Hematopoietic multipotent progenitor cell treated with erythropoietin and hydrocortisone succinate and interleukin-3 and kit ligand, for 8 days (in vitro differentiated cells): ENCODE measurements at regions not wholly inside any gene's neighbourhood (a gene's known extent, or its start where the extent isn't known, plus 50 kb on each side); places are given as distances from the start of the nearest gene placed in this dataset.

Source experiments
- DNase-seq: peaks from one replicate; pipeline ENCODE4 v3.0.0-alpha.2; 2015

DNA sequence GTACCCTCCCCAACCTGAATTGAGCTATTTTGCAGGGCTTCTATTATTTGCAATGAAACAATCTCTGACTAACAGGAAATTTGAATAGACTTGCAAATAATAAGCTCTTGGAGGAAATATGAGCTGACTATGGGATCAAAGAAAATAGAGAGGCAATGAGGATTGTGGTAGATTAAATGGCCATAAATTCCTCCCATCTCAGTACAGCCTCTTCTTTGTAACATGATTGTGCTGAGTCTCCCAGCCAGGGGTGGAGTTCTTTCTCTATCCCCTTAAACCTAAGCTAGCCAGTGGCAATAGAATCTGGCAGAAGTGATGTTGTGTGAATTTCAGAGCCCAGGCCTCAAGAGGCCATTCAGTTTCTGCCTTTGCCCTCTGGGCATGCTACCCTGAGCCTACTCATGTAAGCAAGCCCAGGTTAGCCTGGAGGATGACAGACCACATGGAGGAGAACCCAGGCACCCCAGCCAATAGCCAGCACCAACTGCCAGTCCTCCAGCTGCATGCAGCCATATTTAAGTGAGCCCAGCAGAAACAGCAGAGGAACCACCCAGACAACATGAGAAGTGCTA, 86.8 kb upstream of the TP53I11 start:
- no peak for DNase-seq

DNA sequence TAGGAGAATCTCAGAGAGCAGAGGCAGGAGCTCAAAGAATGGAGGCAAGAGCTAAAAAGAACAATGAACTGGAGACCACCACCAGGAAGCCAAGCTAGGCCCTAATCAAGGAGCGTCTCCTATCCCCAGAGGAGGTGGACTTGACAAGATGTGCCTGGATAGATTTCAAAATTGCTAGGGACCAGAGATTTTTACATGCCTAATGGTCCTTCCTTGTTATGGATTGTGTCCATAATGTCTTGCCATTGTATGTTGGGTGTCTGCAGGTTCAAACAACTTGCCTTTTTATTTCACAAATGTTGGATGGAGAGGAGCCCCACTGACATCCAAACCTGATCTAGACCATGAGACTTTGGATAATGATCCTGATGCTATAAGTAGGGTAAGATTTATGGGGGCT, 88.2 kb upstream of the TP53I11 start:
- DNase-seq = no peak

DNA sequence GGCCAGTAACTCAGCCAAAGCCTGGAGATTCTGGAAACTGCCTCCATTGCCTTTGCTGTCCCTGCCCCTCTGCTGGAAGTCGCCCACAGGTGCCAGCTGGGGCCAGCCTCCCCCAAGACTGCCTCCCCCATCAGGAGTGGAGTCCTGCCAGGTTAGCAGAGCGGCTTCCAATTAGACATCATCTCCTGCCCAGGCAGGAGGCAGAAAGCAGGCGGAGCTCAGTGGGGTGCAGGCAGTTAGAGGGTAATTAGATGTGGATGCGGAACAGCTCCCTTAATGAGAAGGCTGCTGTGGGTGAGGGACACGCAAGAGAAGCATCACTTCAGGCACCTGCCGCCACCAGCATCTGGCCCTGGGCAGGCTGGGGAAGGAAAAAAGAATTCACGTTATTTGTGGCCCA, 90.9 kb upstream of the TP53I11 start:
- DNase-seq = no peak

DNA sequence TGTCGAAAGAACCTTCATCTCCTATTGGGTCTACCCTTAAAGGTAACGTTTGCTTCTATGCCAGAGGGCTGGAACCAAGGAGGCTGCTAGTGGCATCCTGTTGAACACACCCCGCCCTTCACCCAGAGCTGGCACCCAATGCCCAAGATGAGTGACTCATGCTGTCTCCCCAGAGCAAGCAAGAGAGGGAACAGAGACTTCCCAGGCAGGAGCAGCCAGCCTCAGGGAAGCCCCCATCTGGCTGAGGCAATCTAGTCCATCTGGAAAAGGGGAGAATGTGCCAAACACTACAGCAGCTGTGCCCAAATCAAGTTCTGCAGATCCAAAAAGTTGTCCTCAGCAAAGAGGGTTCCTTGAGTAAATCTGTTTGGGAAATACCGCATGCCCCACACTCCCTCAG, 91.9 kb upstream of the TP53I11 start:
- no peak for DNase-seq

DNA sequence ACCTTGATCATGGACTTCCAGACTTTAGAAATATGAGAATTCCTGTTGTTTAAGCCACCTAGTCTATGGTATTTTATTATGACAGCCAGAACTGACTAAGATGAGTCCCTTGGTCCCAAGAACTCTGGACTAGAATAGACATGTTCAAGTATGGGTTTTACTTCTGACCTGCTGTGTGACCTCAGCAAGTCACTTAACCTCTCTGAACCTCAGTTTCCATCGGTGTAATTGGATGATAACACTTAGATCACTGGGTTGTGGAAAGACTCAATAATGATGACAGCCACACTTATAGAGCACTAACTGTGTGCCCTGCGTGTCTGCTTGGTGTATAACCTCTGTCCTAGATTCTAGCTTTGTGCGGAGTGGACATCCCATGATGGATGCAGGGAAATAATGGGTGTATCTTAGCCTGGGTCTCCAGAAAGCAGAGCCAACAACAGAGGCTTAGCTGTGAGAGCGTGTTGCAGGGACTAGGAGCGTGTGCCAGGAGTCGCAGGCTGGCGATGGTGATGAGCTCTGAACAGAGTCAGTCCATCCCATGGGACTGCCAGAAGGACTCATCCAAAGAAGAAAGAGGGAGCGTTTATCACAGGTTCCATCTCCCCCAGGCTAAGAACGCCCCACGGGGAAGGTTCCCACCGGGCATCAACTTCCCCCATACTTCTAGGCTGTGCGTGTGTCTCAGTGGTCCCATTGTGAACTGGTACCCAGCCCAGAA, 93.2 kb upstream of the TP53I11 start:
- no peak for DNase-seq

DNA sequence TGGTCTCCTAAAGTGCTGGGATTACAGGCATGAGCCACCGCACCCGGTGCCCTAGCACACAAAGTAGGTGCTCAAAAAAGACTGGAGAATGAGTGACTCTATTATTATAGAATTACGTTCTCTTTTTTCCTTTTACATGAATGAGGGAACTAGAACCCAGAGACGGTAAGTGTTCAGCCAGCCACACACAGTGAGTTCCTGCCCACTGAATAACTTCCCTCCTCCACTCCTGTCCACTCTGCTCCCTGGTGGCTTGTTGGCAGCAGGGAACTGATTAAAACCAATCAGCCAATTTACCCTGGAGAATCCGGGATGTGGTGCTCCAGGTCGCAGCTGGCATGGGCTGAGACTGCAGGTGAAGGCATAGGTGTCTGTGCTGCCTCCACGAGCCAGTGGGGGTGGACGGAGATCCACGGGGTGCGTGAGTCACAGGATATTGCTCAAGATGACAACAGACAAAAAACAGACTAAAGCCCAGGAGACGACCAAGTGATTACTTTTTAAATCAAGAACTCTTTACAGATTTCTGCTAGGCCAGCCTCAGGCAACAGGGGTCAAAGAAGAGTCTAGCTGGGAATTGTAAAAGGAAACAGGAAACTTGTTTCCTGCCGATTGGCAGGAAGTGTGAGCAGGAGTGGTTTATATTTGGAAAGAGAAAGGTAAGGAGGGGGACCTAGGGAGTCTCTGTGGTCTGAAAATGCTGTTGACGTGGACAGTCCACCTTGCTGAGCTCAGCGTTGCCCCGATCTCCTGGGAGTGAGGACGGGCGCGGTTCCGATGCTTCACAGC, 95.2 kb upstream of the TP53I11 start:
- no peak for DNase-seq

DNA sequence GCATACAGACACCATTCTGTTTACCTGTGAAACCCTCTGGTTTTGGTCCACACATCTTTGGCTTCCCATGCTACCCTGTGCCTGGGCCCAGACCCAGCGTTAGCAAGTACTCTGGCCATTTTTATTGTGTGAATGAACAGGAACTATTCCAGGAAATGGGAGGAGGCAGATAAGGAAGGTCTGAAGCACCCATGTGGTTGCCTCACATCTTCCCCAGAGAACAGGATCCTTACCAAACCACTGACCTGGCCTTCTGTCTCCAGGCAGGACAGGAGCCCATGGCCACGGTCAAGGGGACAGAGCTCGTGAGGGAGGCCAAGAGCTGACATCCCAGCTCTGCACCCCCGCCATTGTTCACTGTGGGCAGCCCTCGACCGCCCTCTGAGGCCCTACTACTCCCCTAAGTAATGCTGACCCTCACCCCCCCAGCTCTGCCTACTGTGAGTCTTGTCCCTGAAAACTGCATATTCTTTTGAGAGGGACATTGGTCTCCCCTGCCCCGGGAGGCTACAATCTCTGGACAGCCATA, 97.7 kb upstream of the TP53I11 start:
- DNase-seq = peak; percentile 8

DNA sequence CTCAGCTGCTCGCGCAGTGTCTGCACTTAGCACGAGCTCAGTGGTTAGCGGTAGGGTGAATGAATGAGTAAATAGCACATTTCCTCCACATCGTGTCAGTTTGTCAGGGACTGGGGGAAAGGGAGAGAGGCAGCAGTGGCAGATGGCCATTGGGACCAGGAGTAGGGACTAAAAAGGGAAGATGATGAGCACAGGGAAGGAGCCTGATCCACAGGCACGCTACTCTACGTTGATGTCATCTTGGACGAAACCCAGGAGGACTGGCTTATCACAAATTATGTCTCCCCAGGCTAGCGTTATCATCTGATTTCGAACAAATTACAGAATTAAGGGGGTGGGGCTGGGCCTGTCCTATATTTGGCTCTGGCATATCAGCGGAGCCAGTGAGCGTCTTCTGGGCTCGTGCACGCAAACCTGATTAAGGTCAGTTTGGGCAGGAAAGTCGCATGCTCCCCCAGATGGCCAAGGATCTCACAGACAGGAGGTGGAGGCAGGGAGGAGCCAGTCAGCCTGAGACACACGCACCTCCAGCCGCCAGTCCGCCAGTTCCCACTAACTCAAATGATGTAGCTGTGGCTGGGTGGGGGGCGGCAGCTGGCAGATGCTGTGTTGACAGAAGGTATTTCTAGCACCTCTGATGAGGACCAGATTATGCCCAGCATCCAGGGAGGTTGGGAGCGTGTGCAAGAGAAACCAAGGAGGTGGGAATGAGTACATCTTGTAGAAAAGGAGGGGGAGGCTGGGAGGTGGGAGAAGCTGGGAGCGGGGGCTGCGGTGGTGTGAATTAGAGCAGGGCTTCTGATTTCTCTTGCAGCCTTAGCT, 97.4 kb upstream of the PRDM11 start:
- DNase-seq = peak; percentile 82

DNA sequence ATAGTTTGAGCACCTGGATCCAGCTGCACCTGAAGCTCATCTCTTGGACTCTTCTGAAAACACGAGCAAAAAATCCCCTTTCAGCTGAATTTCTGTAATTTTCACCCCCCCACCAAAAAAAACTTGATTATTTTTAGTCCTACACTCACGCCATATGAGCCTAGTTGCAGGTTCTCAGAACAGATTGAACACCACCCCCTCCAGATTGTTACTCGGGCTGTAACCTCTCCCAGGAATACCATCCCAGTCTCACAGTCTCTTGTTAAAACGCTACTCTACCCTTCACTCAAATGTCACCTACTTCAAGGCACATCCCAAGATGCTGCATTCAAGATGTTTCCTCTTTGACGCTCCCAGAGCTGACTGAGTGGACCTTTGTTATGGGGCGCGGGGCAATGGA, 96.3 kb upstream of the PRDM11 start:
- DNase-seq = no peak

DNA sequence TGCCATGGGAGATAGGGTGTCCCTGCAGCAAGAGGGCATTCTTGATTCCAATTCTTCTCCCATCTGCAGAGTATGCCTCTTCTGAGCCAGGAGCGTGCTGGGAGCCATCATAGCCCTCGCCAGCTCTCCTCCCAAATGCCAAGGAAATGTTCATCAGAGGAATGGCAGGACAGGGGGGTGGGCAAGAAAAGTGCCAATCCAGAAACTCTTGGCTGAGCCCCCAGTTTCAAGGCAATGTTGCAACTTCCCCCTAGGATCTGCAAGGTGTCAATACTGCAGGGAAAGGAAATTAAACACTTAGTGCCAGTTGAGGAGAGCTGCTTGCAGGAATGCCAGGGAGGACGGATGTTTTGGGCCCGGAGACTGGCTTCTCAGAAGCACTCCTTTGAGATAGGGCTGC, 94.8 kb upstream of the PRDM11 start:
- DNase-seq = no peak

DNA sequence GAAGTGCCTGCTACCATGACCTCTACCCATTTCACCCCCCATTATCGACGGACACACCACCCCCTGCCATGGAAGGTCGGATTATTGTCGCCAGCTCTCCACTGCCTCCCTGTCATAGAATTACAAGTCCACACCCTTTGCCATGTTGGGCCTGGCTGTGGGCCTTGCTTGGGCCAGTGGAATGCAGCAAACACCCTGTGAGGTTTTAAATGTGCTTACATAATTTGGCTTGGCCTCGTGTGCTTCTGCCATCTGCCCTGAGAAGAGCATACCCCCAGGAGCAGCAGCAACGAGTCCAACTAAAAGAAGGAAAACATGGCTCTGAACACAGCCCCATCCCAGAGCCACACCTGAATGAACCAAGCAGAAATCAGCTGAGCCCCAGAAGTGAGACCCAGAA, 94.1 kb upstream of the PRDM11 start:
- no peak for DNase-seq

DNA sequence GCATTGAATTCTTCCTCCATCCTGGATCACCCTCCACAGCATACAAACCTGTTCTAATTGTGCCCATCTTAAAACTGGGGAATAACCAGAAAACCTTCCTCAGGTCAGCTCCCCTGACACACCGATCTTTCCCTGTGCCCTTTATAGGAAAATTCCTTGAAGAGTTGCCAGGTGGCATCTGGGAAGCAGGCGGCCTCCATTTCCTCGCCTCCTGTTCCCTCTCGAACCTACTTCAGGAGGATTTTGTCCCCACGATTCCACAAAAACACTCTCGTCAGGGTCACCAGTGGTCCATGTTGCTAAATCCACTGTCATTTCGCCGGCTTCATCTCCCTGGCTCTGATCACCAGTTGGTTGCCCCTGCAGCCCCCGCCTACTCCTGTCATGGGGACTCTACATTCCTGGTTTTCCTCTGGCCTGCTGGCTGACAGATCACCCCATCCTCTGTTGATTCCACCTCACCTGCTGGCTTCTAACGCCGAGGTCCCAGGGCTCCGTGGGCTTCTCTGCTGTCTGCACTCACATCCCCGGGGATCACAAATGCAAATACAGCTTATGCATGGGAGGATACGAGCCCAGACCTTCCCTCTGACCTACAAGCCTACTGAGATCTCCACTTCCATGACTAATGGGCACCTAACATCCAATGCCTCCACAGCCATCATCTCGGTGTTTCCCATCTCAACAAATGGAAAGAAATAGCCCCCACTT, 92.5 kb upstream of the PRDM11 start:
- DNase-seq = no peak

DNA sequence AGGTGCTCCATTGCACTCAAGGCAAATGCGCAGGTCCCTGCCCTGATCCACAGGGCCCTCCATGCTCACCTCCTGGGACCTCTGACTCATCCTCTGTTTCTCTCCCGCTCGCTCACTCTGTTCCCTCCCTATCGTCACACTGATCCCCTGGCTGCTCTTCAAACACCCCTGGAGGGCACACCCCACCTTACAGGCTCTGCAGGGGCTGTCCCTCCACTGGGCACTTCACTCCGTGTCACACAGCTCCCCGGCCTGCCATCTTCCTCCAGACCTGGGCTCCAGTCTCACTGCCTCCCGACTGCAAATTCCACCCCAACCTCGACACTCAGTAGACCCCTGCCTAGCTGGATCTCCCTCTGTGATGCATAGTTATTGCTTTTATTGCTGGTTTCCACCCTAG, 91.5 kb upstream of the PRDM11 start:
- DNase-seq = no peak

DNA sequence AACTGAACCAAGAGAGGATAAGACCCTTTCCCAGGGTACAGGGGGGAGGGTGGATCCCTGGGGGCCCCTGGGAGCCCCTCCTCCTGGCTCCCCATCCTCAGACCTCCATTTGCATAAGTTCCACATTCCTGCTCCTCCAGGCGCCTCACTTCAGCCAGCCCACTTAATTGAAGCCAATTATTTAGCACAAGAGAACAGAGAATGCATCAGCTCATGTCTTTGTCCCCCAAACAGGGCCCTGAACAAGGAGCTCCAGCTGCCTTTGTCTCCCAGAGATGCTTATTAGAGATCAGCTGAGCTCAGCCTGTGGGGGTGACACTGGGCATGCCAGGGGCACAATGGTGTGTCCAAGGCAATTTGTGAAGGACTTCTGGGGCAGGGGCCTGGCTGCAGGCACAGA, 89.9 kb upstream of the PRDM11 start:
- no peak for DNase-seq

DNA sequence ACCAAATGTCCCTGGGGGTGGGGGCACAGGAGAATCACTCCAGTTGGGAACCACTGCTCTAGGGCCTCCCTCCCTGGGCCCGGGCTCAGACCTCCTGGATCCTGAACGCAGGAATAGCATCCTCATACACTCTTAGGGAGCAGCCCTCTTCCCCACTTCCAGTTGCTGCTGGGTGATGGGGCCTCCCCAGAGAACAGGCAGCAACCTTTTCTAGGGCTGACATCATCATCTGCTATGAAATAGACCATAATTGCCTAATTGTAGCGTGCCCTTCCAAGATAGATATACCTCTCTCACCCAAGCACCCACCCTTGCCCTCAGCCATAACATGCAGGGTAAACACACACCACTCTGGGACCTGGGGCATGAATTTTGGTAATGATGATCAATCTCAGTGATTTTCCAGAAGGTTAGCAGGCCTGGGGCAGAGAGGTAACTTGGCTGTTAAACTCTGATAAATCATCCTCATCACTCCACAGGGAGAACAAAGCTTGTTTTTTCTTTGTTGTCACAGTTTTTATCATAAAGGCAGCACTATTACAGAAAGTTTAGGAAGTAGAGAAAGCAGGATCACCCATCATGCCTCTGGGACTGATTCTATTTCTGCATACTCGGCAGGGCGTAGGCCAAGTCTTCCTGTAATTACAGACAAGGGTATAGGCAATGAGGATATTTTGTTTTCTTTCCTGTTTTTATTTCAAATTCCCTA, 88.3 kb upstream of the PRDM11 start:
- no peak for DNase-seq

DNA sequence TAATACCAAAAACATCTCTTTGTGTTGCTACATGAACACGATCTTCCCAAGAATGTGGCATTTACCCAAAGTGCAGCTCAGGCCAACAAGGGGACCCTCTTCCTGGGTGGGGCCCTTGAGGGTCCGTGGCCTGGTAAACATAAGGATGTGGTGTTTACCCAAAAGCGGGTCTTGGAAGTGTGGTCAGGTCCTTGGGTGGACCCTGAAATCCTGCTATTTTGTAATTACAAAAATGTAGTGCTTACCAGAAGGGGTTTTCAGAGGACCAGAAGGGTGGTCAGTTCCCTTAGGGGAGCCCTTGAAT, 87.8 kb upstream of the PRDM11 start:
- no peak for DNase-seq

DNA sequence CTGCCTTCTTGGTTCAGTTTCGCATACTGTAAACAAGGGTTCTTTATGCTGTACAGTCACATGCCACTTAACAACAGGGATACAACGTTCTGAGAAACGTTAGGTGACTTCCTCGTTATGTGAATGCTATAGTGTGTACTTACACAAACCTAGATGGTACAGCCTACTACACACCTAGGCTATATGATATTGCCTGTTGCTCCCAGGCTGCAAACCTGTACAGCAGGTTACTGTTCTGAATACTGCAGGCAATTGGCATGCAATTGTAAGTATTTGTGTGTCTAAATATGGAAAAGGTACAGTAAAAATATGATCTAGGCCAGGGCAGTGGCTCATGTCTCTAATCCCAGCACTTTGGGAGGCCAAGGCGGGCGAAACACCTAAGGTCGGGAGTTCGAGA, 85.7 kb upstream of the PRDM11 start:
- no peak for DNase-seq

DNA sequence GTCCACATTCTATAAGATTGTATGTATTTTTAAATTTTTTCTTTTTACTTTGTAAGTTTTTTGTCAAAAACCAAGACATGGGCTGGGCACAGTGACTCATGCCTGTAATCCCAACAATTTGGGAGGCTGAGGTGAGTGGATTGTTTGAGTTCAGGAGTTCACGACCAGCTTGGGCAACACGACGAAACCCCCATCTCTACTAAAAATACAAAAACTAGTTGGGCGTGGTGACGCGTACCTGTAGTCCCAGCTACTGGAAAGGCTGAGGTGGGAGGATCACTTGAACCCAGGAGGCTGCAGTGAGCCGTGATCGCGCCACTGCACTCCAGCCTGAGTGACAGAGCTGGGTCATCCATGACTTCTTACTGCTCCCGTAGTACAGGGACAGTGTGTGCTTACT, 84.8 kb upstream of the PRDM11 start:
- DNase-seq = no peak

DNA sequence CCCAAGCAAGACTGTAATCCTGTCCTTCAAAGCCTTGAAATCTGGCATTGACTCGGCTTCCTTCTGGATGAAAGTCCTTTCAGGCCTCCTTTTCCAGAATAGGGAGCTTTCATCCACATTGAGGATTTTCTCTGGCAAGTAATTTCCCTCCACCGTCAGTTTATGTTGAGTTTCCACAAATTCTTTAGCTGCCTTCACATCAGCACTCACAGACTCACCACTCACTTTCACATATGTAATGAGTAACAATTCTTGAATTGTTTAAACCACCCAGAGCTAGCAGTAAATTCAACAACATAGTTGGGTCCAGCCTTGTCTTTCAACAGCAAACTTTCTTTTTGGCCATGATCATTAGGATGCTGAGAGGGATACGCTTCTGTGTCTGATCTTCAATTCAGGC, 84.3 kb upstream of the PRDM11 start:
- DNase-seq = no peak

DNA sequence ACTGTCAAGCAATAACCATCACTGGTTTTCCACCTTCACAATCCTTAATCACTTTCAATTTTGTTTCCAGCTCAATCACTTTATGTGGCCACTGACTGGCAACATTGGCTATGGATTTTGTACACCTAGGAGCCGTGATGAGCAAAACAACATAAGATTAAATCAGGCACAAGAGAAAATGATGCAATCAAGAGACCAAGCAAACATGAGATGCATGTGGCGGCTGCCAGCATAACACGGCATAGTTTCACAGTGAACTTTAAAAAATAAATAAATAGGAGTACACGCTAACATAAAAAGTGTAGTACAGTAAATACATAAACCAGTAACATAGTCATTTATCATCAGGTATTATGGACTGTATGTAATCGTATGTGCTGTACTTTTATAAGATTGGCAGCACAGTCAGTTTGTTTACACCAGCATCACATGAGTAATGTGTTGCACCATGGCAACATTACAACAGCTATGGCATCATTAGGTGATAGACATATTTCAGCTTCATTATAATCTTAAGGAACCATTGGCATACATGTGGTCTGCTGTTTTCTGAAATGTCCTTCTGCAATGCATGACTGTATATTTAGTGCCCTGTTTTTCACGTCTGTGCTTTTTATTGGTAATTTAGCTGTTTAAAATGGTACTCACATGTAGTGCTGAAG, 83.3 kb upstream of the PRDM11 start:
- DNase-seq = no peak

DNA sequence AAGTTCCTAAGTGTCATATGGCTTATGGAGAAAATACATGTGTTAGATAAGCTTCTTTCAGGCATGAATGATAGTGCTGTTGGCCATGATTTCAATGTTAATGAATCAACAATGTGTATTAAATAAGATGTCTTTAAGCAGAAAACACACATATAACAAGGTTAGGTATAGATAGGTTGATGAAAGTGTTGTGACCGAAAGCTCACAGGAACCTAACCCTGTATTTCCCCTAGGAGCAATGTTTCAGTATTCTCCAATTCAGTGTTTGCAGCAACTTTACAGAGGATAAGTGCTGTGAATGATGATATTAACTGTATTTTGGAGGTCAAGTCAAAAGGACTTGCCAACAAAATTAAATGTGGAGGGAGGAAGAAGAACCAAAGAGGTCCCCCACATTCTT, 82.8 kb upstream of the PRDM11 start:
- no peak for DNase-seq

DNA sequence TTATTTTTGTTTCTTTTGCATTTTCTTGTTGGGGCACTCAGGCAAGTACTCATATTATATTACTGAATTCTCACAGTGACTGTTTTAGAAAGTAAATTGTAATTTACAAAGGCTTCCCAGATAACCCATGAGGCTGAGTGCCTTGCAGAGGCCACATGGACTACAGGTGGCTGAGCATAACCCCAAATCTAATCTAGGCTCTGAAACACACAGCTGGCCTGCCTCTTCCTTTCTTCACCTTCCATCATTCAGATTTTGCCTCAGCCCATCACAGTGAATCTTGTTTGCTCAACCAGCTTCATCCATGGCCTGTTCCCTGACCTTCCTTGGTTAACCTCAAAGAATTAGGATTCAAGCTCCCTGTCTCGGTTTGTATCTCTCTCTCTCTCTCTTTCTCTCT, 78.5 kb upstream of the PRDM11 start:
- DNase-seq = no peak
